ENCODE measurements at regions not wholly inside any gene's neighbourhood (a gene's known extent, or its start where the extent isn't known, plus 50 kb on each side); places are given as distances from the start of the nearest gene placed in this dataset.

GRCh38 chr2:9092383-9093282 is 89.1 kb upstream of the MBOAT2 start:
- intact Hi-C loops (cut with DNase I, micrococcal nuclease), result no loop called here
- Histone ChIP-seq H3K4me3 (no peak overlapping the region), H3K4me1 (ENCODE audit: low read depth) (peaks cover 8% of the 10 kb centered on the region), H3K36me3 (ENCODE audit: low read depth) (no peaks in the 10 kb centered on the region), H3K9me3 (no peaks in the 10 kb centered on the region)
- DNase-seq, result no peak
- ATAC-seq, result no peak
- no peak for TF ChIP-seq CTCF (IDR thresholded peaks at IDR 0.05)

- DNase-seq (no peak), ATAC-seq (no peak)
- Histone ChIP-seq H3K4me1 (ENCODE audit: low read depth) (peaks cover 8% of the 10 kb centered on the region), H3K9me3 (no peaks in the 10 kb centered on the region), H3K4me3 (no peak overlapping the region), H3K36me3 (ENCODE audit: low read depth) (no peaks in the 10 kb centered on the region)
- no peak for TF ChIP-seq CTCF (IDR thresholded peaks at IDR 0.05)
- intact Hi-C loops (cut with DNase I, micrococcal nuclease), result no loop called here
These were observed 88.3 kb upstream of the MBOAT2 start for GRCh38 chr2:9091811-9092210.

- Histone ChIP-seq H3K4me1 (ENCODE audit: low read depth) (no peaks in the 10 kb centered on the region), H3K36me3 (ENCODE audit: low read depth) (no peaks in the 10 kb centered on the region), H3K4me3 (no peak overlapping the region), H3K9me3 (no peaks in the 10 kb centered on the region)
- intact Hi-C loops (cut with DNase I, micrococcal nuclease), result no loop called here
- TF ChIP-seq CTCF (IDR thresholded peaks at IDR 0.05), result no peak
- no peak for ATAC-seq
- DNase-seq, result no peak
These were observed 86.3 kb upstream of the MBOAT2 start for GRCh38 chr2:9089831-9090230.

GRCh38 chr2:9087121-9087681 is 83.7 kb upstream of the MBOAT2 start:
- DNase-seq (no peak), ATAC-seq (no peak)
- Histone ChIP-seq H3K36me3 (ENCODE audit: low read depth) (no peaks in the 10 kb centered on the region), H3K4me3 (no peak overlapping the region), H3K4me1 (ENCODE audit: low read depth) (no peaks in the 10 kb centered on the region), H3K9me3 (no peaks in the 10 kb centered on the region)
- intact Hi-C loops (cut with DNase I, micrococcal nuclease), result no loop called here
- no peak for TF ChIP-seq CTCF (IDR thresholded peaks at IDR 0.05)

DNA sequence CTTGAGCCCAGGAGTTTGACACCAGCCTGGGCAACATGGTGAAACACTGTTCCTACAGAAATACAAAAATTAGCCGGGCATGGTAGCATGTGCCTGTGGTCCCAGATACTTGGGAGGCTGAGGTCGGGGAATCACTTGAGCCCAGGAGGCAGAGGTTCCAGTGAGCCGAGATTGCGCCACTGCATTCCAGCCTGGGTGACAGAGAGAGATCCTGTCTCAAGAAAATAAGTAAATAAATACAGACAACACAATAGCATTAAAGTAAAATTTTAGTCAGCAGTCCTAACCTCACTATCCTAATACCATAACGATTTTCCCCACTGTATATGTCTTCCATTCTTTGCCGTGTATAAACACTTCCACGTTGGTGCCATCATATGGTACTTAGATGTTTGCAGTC is 83.0 kb upstream of the MBOAT2 start:
- TF ChIP-seq CTCF (IDR thresholded peaks at IDR 0.05), result no peak
- no peak overlapping the region for H3K4me3 ChIP-seq
- H3K9me3 ChIP-seq, result no peaks in the 10 kb centered on the region
- intact Hi-C loops (cut with DNase I, micrococcal nuclease), result no loop called here
- H3K4me1 ChIP-seq (ENCODE audit: low read depth), result no peaks in the 10 kb centered on the region
- ATAC-seq, result no peak
- DNase-seq, result no peak
- H3K36me3 ChIP-seq (ENCODE audit: low read depth), result no peaks in the 10 kb centered on the region
